IMR-90 (cell line): ENCODE measurements at regions not wholly inside any gene's neighbourhood (a gene's known extent, or its start where the extent isn't known, plus 50 kb on each side); places are given as distances from the start of the nearest gene placed in this dataset.

Experiments
- ATAC-seq: fragments of 200-7000 bp; cut with Tn5 transposase; 2 replicates; pipeline ENCODE4 v1.9.1; 2020; ENCODE audit warnings: low read depth, mild to moderate bottlenecking, moderate library complexity
- BruUV-seq: library from RNA; stranded (reverse); fragments of 400-500 nt; replicated peaks from 2 replicates; lab custom pipeline; 2021; lab: Mats Ljungman, UMichigan
- CTCF ChIA-PET: fragments of 300-600 bp; formaldehyde crosslinking; extraction: SDS; loops from one replicate; lab custom pipeline; 2021; ENCODE audit warnings: antibody characterized with exemption; lab: Yijun Ruan, JAX
- POLR2A ChIA-PET: fragments of 300-600 bp; sonication (Branson Sonifier 250); formaldehyde crosslinking; loops from one replicate; lab custom pipeline; 2022; ENCODE audit warnings: antibody characterized with exemption; ENCODE audit not compliant: unreplicated experiment; lab: Charles Lee
- DNase-seq: peaks from one replicate; pipeline ENCODE4 v3.0.0; 2013
- H2AFZ ChIP-seq: replicated peaks from 2 replicates; pipeline ENCODE3; 2013; ENCODE audit warnings: low read length, mild to moderate bottlenecking; ENCODE audit not compliant: poor library complexity
- H2AK5ac ChIP-seq: 2 replicates; pipeline ENCODE4 v1.6.1; 2013; ENCODE audit warnings: low read depth, low read length, inconsistent platforms
- H2AK9ac ChIP-seq: replicated peaks from 2 replicates; pipeline ENCODE3; 2013; ENCODE audit warnings: mild to moderate bottlenecking, low read depth, low read length, moderate library complexity; ENCODE audit not compliant: poor library complexity
- H2BK120ac ChIP-seq: 2 replicates; pipeline ENCODE4 v1.6.1; 2013; ENCODE audit warnings: low read depth, low read length, inconsistent platforms
- H2BK15ac ChIP-seq: 3 replicates; pipeline ENCODE4 v1.6.1; 2013; ENCODE audit warnings: low read depth, low read length, inconsistent platforms
- H2BK20ac ChIP-seq: 2 replicates; pipeline ENCODE4 v1.6.1; 2013; ENCODE audit warnings: low read depth, mild to moderate bottlenecking, inconsistent platforms, low read length, moderate library complexity
- H2BK5ac ChIP-seq: 2 replicates; pipeline ENCODE4 v1.6.1; 2013; ENCODE audit warnings: mild to moderate bottlenecking, low read depth, low read length, inconsistent platforms; ENCODE audit not compliant: poor library complexity, severe bottlenecking
- H3K14ac ChIP-seq: replicated peaks from 2 replicates; pipeline ENCODE4 v1.6.1; 2013; ENCODE audit warnings: low read depth, low read length, inconsistent platforms
- H3K18ac ChIP-seq: 2 replicates; pipeline ENCODE4 v1.6.1; 2013; ENCODE audit warnings: low read depth, low read length, control low read depth
- H3K23ac ChIP-seq: 2 replicates; pipeline ENCODE4 v1.6.1; 2013; ENCODE audit warnings: low read depth, low read length, inconsistent platforms
- H3K27ac ChIP-seq: 2 replicates; pipeline ENCODE4 v1.5.1; 2013; ENCODE audit warnings: mild to moderate bottlenecking, control low read depth, low read length; ENCODE audit not compliant: insufficient read depth
- H3K27me3 ChIP-seq: 2 replicates; pipeline ENCODE4 v1.6.1; 2013; ENCODE audit warnings: low read length; ENCODE audit not compliant: control insufficient read depth, insufficient read depth
- H3K36me3 ChIP-seq: 2 replicates; pipeline ENCODE4 v1.6.1; 2013; ENCODE audit warnings: low read length, mixed read lengths; ENCODE audit not compliant: control insufficient read depth, insufficient read depth
- H3K4ac ChIP-seq: 2 replicates; pipeline ENCODE4 v1.6.1; 2013; ENCODE audit warnings: low read depth, low read length, inconsistent platforms
- H3K4me1 ChIP-seq: 2 replicates; pipeline ENCODE4 v1.6.1; 2013; ENCODE audit warnings: low read length, mixed read lengths; ENCODE audit not compliant: control insufficient read depth, insufficient read depth
- H3K4me2 ChIP-seq: 2 replicates; pipeline ENCODE4 v1.6.1; 2013; ENCODE audit warnings: low read depth, mild to moderate bottlenecking, control low read depth, low read length, moderate library complexity
- H3K4me3 ChIP-seq: 2 replicates; pipeline ENCODE4 v1.5.1; 2013; ENCODE audit warnings: low read depth, mild to moderate bottlenecking, control low read depth, low read length, moderate library complexity; ENCODE audit not compliant: insufficient read depth
- H3K56ac ChIP-seq: 2 replicates; pipeline ENCODE4 v1.6.1; 2013; ENCODE audit warnings: low read length, inconsistent platforms; ENCODE audit not compliant: insufficient read depth; ENCODE audit errors: extremely low read depth
- H3K79me1 ChIP-seq, 2 experiments: 2 replicates each; pipeline ENCODE4 v1.6.1; 2013; ENCODE audit warnings: low read length in 2 of 2, inconsistent platforms in 1 of 2, low read depth in 1 of 2
- H3K9ac ChIP-seq: 2 replicates; pipeline ENCODE4 v1.6.1; 2013; ENCODE audit warnings: low read depth, low read length, control low read depth
- H3K9me1 ChIP-seq: 2 replicates; pipeline ENCODE4 v1.6.1; 2013; ENCODE audit warnings: low read length, inconsistent platforms; ENCODE audit not compliant: insufficient read depth
- H3K9me3 ChIP-seq: 2 replicates; pipeline ENCODE4 v1.6.1; 2013; ENCODE audit warnings: low read length; ENCODE audit not compliant: control insufficient read depth, insufficient read depth
- H4K20me1 ChIP-seq: 2 replicates; pipeline ENCODE4 v1.6.1; 2013; ENCODE audit warnings: low read length, inconsistent platforms; ENCODE audit not compliant: insufficient read depth
- H4K5ac ChIP-seq: 2 replicates; pipeline ENCODE4 v1.6.1; 2013; ENCODE audit warnings: mild to moderate bottlenecking, low read depth, low read length, control low read depth
- H4K8ac ChIP-seq, 2 experiments: 2 replicates each; pipeline ENCODE4 v1.6.1; 2013; ENCODE audit warnings: low read depth in 2 of 2, low read length in 2 of 2, control low read depth in 1 of 2, inconsistent platforms in 1 of 2
- H4K91ac ChIP-seq: 2 replicates; pipeline ENCODE4 v1.6.1; 2013; ENCODE audit warnings: low read depth, low read length, inconsistent platforms; ENCODE audit not compliant: insufficient read depth
- CEBPB ChIP-seq: IDR thresholded peaks from 2 replicates; pipeline ENCODE4 v1.6.1; 2012; ENCODE audit warnings: low read depth, low read length, improper control_type of control experiment
- USF2 ChIP-seq: fragments of 150-350 bp; IDR thresholded peaks from 2 replicates; pipeline ENCODE4 v1.6.1; 2017; ENCODE audit warnings: mild to moderate bottlenecking, antibody characterized with exemption, low read length, low read depth
- WGBS, 2 experiments: methylation state at CpG; one replicate each; pipeline versions ENCODE4 v1.1.5 to v1.1.7; 2013; ENCODE audit warnings: missing lambda C conversion rate in 2 of 2; ENCODE audit not compliant: insufficient read length in 1 of 2; ENCODE audit errors: extremely low coverage in 2 of 2; 5-methylcytosine and 5-hydroxymethylcytosine counted together
- dilution Hi-C: fragments of 300-500 bp; cut with HindIII; formaldehyde crosslinking; loops from one replicate; pipeline ENCODE4 v1.14.3; 2018; ENCODE audit warnings: low sequenced_read_pairs; ENCODE audit not compliant: unreplicated experiment
- in situ Hi-C: fragments of 300-500 bp; cut with MboI; formaldehyde crosslinking; loops from 3 replicates; pipeline ENCODE4 v1.14.3; 2019; ENCODE audit warnings: low sequenced_read_pairs, inconsistent platforms, mixed read lengths
- intact Hi-C: fragments of 100-400 bp; cut with micrococcal nuclease; formaldehyde crosslinking; loops from 2 replicates; pipeline ENCODE4 v1.10.0; 2022

DNA sequence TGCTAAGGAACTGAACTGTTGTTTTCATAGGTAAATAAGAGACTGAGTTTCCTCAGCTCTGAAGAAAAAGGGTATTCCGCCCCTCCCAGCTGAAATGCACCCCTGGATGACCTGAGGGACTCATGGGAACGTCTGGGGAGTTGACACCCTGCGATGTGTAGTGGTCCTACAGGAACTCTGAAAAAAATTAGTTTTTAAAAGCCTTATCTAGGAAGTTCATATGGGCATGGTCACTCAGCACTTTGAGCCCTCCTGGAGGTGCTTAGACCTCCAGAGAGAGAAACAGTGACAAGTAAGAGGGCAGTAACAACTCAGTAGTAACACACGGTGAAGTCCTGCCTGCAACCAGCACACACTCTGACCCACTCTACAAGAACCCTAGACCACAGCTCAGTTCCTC is 91.2 kb upstream of the CNOT2 start:
- Histone ChIP-seq H3K56ac (no peak overlapping the region), H3K9ac (no peak overlapping the region), H3K4me1 (no peaks in the 10 kb centered on the region), H4K91ac (no peak overlapping the region), H4K8ac (no peak overlapping the region), H4K20me1 (no peaks in the 10 kb centered on the region), H2BK20ac (no peak overlapping the region), H3K27ac (no peak overlapping the region), H3K9me1 (no peaks in the 10 kb centered on the region), H2AFZ (no peak overlapping the region), H2BK5ac (no peak overlapping the region), H3K79me1 (no peaks in the 10 kb centered on the region), H3K9me3 (0 out of 2 replicates have a peak, but pooled peaks cover 2% of the 10 kb centered on the region), H3K27me3 (no peaks in the 10 kb centered on the region), H3K4me2 (no peak overlapping the region), H2AK5ac (no peak overlapping the region), H3K4ac (no peak overlapping the region), H3K18ac (no peak overlapping the region), H3K23ac (no peak overlapping the region), H2BK15ac (no peak overlapping the region), H2AK9ac (no peak overlapping the region), H2BK120ac (no peak overlapping the region), H3K14ac (no peak overlapping the region), H3K36me3 (no peaks in the 10 kb centered on the region), H4K5ac (no peak overlapping the region), H3K4me3 (no peak overlapping the region)
- ATAC-seq (no peak), DNase-seq (no peak)
- TF ChIP-seq USF2 = no peak
- TF ChIP-seq CEBPB = no peak
- WGBS, 2 experiments = 20% methylated on average over 1 of the region's 4 CpGs; no CpG with 5 or more reads in 1 of the 2 experiments
- in situ Hi-C loops = no loop called here
- POLR2A ChIA-PET = no interaction called here
- intact Hi-C loops = no loop called here
- dilution Hi-C loops = no loop called here
- BruUV-seq = no TSS peak
- CTCF ChIA-PET = no interaction called here
